ENCODE measurements at regions not wholly inside any gene's neighbourhood (a gene's known extent, or its start where the extent isn't known, plus 50 kb on each side); places are given as distances from the start of the nearest gene placed in this dataset.

DNA sequence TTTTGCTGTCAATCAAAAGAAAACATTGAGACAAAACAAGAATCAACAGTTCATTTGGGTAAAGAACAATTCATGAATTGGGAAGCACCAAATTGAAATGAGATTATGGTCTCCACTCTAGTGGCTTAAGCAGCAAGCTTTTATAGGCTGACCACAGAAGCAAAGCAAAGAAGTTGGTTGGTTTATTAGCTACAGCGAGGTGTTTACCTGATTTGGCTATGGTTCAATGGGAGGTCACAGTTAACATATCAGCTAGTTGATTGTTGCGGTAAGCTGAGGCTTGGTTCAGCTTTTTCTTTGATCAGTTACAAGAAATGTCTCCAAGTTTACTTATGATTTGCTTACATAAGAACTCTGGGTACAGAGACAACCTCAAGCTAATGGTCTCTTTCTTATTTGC, 640.5 kb upstream of the GOLIM4 start:
- DNase-seq (ENCODE audit: insufficient read length, low spot score, missing footprints): no peak
- no peak overlapping the region for H2AFZ ChIP-seq (ENCODE audit: low read length)
- no peaks in the 10 kb centered on the region for H3K27me3 ChIP-seq (ENCODE audit: insufficient read depth, low read length)
- H3K36me3 ChIP-seq (ENCODE audit: insufficient read depth, low read length): no peaks in the 10 kb centered on the region
- no peak overlapping the region for H3K4me3 ChIP-seq (ENCODE audit: insufficient read depth, low read length)
- no peaks in the 10 kb centered on the region for H3K4me1 ChIP-seq (ENCODE audit: insufficient read depth, low read length)
- no peaks in the 10 kb centered on the region for H3K9me3 ChIP-seq (ENCODE audit: low read depth, low read length)
- no peaks in the 10 kb centered on the region for H4K20me1 ChIP-seq (ENCODE audit: insufficient read depth, low read length)
- no peak overlapping the region for H3K27ac ChIP-seq (ENCODE audit: low read depth, low read length)
- no peak for TF ChIP-seq CTCF (IDR thresholded peaks at IDR 0.05; ENCODE audit: extremely low read depth, low read depth, low read length)
- no peaks in the 10 kb centered on the region for H3K79me2 ChIP-seq (ENCODE audit: insufficient read depth, low read length)
- H3K4me2 ChIP-seq (ENCODE audit: insufficient read depth, low read length): no peak overlapping the region

DNA sequence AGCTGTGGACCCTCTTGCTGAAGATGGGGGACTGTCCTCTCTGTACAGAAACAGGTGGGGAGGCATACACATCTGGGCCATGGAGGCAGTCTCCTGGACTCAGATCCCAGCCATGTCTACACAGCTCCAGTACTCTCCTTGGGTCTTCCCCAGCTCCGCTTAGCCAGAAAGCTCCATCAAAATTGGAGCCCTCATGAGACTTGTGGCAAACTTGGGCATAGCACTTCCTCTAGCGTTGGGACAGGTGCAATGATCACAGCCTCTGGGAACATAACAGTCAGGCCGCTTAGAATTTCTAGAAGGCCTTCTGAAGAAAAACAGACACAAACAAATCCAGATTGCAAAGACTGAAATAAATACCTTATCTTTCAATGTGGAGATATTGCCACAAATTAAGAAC, 634.3 kb upstream of the GOLIM4 start:
- no peak overlapping the region for H2AFZ ChIP-seq (ENCODE audit: low read length)
- no peaks in the 10 kb centered on the region for H3K36me3 ChIP-seq (ENCODE audit: insufficient read depth, low read length)
- no peaks in the 10 kb centered on the region for H3K4me1 ChIP-seq (ENCODE audit: insufficient read depth, low read length)
- H3K27ac ChIP-seq (ENCODE audit: low read depth, low read length): no peak overlapping the region
- no peak for DNase-seq (ENCODE audit: insufficient read length, low spot score, missing footprints)
- no peaks in the 10 kb centered on the region for H3K79me2 ChIP-seq (ENCODE audit: insufficient read depth, low read length)
- no peaks in the 10 kb centered on the region for H4K20me1 ChIP-seq (ENCODE audit: insufficient read depth, low read length)
- TF ChIP-seq CTCF (IDR thresholded peaks at IDR 0.05; ENCODE audit: extremely low read depth, low read depth, low read length): no peak
- no peak overlapping the region for H3K4me3 ChIP-seq (ENCODE audit: insufficient read depth, low read length)
- H3K4me2 ChIP-seq (ENCODE audit: insufficient read depth, low read length): no peak overlapping the region
- no peaks in the 10 kb centered on the region for H3K27me3 ChIP-seq (ENCODE audit: insufficient read depth, low read length)
- no peaks in the 10 kb centered on the region for H3K9me3 ChIP-seq (ENCODE audit: low read depth, low read length)

DNA sequence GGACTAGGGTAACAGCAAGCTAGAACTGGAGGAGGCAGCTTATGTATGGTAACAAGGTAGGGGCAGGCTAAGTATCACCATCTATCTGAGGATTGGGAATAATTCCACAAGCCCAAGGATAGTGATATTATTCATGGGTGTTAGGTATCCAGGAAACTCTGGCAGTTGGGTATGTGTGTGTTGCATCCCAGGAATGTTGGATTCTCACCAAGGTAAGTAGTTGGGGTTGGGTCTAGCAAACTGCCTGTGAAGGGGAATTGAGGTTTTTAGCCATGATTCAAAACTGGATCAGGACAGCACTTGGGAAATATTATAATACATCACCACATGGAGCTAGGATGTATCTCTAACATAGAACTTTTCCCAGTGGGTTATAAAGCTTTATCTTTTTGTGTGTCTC, 626.4 kb upstream of the GOLIM4 start:
- Histone ChIP-seq H3K27ac (ENCODE audit: low read depth, low read length) (no peak overlapping the region), H3K4me3 (ENCODE audit: insufficient read depth, low read length) (no peak overlapping the region), H4K20me1 (ENCODE audit: insufficient read depth, low read length) (no peaks in the 10 kb centered on the region), H3K79me2 (ENCODE audit: insufficient read depth, low read length) (no peaks in the 10 kb centered on the region), H3K4me1 (ENCODE audit: insufficient read depth, low read length) (no peaks in the 10 kb centered on the region), H3K36me3 (ENCODE audit: insufficient read depth, low read length) (no peaks in the 10 kb centered on the region), H2AFZ (ENCODE audit: low read length) (no peak overlapping the region), H3K4me2 (ENCODE audit: insufficient read depth, low read length) (no peak overlapping the region), H3K9me3 (ENCODE audit: low read depth, low read length) (no peaks in the 10 kb centered on the region), H3K27me3 (ENCODE audit: insufficient read depth, low read length) (no peaks in the 10 kb centered on the region)
- TF ChIP-seq CTCF (IDR thresholded peaks at IDR 0.05; ENCODE audit: extremely low read depth, low read depth, low read length): no peak
- DNase-seq (ENCODE audit: insufficient read length, low spot score, missing footprints): no peak

GRCh38 chr3:168714609-168715240, 619.0 kb upstream of the GOLIM4 start:
- DNase-seq (ENCODE audit: insufficient read length, low spot score, missing footprints): no peak
- Histone ChIP-seq H3K27ac (ENCODE audit: low read depth, low read length) (no peak overlapping the region), H3K4me1 (ENCODE audit: insufficient read depth, low read length) (no peaks in the 10 kb centered on the region), H3K79me2 (ENCODE audit: insufficient read depth, low read length) (no peaks in the 10 kb centered on the region), H3K9me3 (ENCODE audit: low read depth, low read length) (no peaks in the 10 kb centered on the region), H3K4me3 (ENCODE audit: insufficient read depth, low read length) (no peak overlapping the region), H3K4me2 (ENCODE audit: insufficient read depth, low read length) (no peak overlapping the region), H4K20me1 (ENCODE audit: insufficient read depth, low read length) (no peaks in the 10 kb centered on the region), H3K36me3 (ENCODE audit: insufficient read depth, low read length) (no peaks in the 10 kb centered on the region), H3K27me3 (ENCODE audit: insufficient read depth, low read length) (no peaks in the 10 kb centered on the region), H2AFZ (ENCODE audit: low read length) (no peak overlapping the region)
- no peak for TF ChIP-seq CTCF (IDR thresholded peaks at IDR 0.05; ENCODE audit: extremely low read depth, low read depth, low read length)
